GM12878 (cell line): ENCODE measurements at regions not wholly inside any gene's neighbourhood (a gene's known extent, or its start where the extent isn't known, plus 50 kb on each side); places are given as distances from the start of the nearest gene placed in this dataset.

Source experiments
- ATF2 ChIP-seq: IDR thresholded peaks from 2 replicates; pipeline ENCODE4 v1.6.1; 2012; ENCODE audit warnings: low read length, inconsistent platforms
- CTCF ChIP-seq, 3 experiments: IDR thresholded peaks in 2 of 3; conservative IDR thresholded peaks in 1 of 3; 2 replicates each; pipeline ENCODE4 v1.5.1; 2011; ENCODE audit warnings: low read depth in 3 of 3, low read length in 3 of 3, mild to moderate bottlenecking in 3 of 3, control low read depth in 2 of 3, moderate library complexity in 2 of 3, inconsistent platforms in 1 of 3, mixed read lengths in 1 of 3; ENCODE audit not compliant: control insufficient read depth in 2 of 3, insufficient read depth in 1 of 3; ENCODE audit errors: extremely low read depth in 1 of 3
- EP300 ChIP-seq, 2 experiments: fragments of 150-350 bp in 1 of 2; IDR thresholded peaks; 2 replicates each; pipeline ENCODE4 v1.6.1; 2011 to 2012; ENCODE audit warnings: low read depth in 2 of 2, low read length in 2 of 2, borderline replicate concordance in 1 of 2, improper control_type of control experiment in 1 of 2, inconsistent platforms in 1 of 2; ENCODE audit not compliant: control insufficient read depth in 1 of 2
- JUNB ChIP-seq: IDR thresholded peaks from 2 replicates; pipeline ENCODE4 v1.6.1; 2016; ENCODE audit warnings: antibody characterized with exemption, mild to moderate bottlenecking
- REST ChIP-seq: IDR thresholded peaks from 2 replicates; pipeline ENCODE4 v1.6.1; 2012; ENCODE audit warnings: mild to moderate bottlenecking, low read depth, low read length

- TF ChIP-seq CTCF (IDR thresholded peaks at IDR 0.05 in 2 of 3, conservative IDR thresholded peaks at IDR 0.05 in 1 of 3; ENCODE audit: control insufficient read depth in 2 of 3, extremely low read depth in 1 of 3, insufficient read depth in 1 of 3, low read depth in 3 of 3, low read length in 3 of 3) (no peak), ATF2 (no peak), JUNB (no peak), EP300 (IDR thresholded peaks at IDR 0.05; ENCODE audit: borderline replicate concordance in 1 of 2, control insufficient read depth in 1 of 2, low read depth in 2 of 2, low read length in 2 of 2) (no peak), REST (no peak)
Observed at GRCh38 chr12:107331471-107331870, 238.1 kb upstream of the CRY1 start.
